GM10248 (cell line): ENCODE measurements at regions not wholly inside any gene's neighbourhood (a gene's known extent, or its start where the extent isn't known, plus 50 kb on each side); places are given as distances from the start of the nearest gene placed in this dataset.
"Not testable (repeated sequence)": the region's sequence is repeated elsewhere in the genome, so short reads cannot be mapped to it uniquely, and the experiment has no call there.

Source experiments
- CTCF ChIA-PET: fragments of 300-600 bp; sonication (Branson Sonifier 250); formaldehyde crosslinking; extraction: SDS; loops from one replicate; lab custom pipeline; 2021; ENCODE audit warnings: antibody characterized with exemption; lab: Yijun Ruan, JAX
- POLR2A ChIA-PET: fragments of 350-650 bp; sonication (Branson Sonifier 250); formaldehyde crosslinking; extraction: SDS; loops from one replicate; lab custom pipeline; 2020; ENCODE audit warnings: antibody characterized with exemption; lab: Yijun Ruan, JAX
- DNase-seq: peaks from one replicate; pipeline ENCODE4 v3.0.0; 2012; ENCODE audit errors: extremely low spot score
- CTCF ChIP-seq: IDR thresholded peaks from 2 replicates; pipeline ENCODE4 v1.5.1; 2012; ENCODE audit warnings: mild to moderate bottlenecking, low read depth; ENCODE audit errors: extremely low read depth, missing control alignments, control extremely low read depth

- DNase-seq, result no peak
- CTCF ChIA-PET, result no interaction called here
- POLR2A ChIA-PET, result no interaction called here
- no peak for TF ChIP-seq CTCF
Observed at GRCh38 chr5:109553846-109554245, 135.9 kb upstream of the MAN2A1 start.

DNA sequence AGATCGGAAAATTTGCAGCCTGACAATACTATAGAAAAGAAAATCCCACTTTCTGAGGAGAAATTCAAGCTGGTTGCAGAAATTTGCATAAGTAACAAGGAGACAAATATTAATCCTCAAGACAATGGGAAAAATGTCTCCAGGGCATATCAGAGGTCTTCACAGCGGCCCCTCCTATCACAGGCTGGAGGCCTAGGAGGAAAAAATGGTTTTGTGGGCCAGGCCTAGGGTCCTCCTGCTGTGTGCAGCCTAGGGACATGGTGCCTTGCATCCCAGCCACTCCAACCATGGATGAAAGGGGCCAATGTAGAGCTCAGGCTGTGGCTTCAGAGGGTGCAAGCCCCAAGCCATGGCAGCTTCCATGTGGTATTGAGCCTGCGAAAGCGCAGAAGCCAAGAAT lies 138.5 kb upstream of the MAN2A1 start:
- POLR2A ChIA-PET, DNase-seq, CTCF ChIA-PET: not testable (repeated sequence)

DNA sequence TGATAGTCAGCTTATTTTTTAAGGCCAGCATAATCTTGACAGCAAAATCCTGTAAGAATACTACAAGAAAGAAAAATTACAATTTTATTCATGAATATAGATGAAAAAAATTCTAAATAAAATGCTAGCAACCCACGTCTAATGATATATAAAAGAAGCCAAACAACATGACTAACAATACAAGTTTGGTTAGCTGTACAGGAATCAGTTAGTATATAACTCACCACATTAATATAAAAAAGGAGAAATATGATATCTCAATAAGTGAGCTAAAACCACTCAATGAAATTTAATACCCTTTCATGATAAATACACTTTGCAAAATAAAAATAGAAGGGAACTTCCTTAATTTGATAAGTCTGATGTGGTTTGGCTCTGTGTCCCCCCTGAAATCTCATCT lies 139.7 kb upstream of the MAN2A1 start:
- ChIA-PET POLR2A (no interaction called here), CTCF (no interaction called here)
- no peak for DNase-seq
- no peak for TF ChIP-seq CTCF

- POLR2A ChIA-PET, result no interaction called here
- no peak for DNase-seq
- TF ChIP-seq CTCF, result no peak
- CTCF ChIA-PET, result interaction anchor here (0.9 to 1.8 kb wide), 2 partner anchors 16 to 56 kb away, joined by 3 to 4 read pairs; no protein-coding TSS in a partner anchor
Observed at GRCh38 chr5:109546461-109546860, 136.7 kb upstream of the PJA2 start.

- CTCF ChIA-PET, result interaction anchor here (1.8 kb wide), 1 partner anchor 15 kb away, joined by 4 read pairs; no protein-coding TSS in a partner anchor
- DNase-seq, POLR2A ChIA-PET: not testable (repeated sequence)
Observed at GRCh38 chr5:109544873-109545272, 135.1 kb upstream of the PJA2 start.

DNA sequence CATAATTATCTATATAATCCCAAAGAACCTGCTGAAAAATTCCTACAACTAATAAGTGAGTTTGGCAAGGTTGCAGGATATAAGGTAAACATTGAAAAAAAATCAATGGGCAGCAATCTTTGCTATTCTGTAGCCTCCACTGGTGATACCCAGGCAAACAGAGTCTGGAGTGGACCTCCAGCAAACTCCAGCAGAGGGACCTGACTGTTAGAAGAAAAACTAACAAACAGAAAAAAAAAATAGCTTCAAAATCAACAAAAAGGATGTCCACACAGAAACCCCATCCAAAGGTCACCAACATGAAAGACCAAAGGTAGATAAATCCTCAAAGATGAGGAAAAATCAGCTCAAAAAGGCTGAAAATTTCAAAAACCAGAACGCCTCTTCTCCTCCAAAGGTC lies 128.9 kb upstream of the PJA2 start:
- CTCF ChIA-PET, result interaction anchor here (1.7 kb wide), 1 partner anchor 47 kb away, joined by 3 read pairs; no protein-coding TSS in a partner anchor

DNA sequence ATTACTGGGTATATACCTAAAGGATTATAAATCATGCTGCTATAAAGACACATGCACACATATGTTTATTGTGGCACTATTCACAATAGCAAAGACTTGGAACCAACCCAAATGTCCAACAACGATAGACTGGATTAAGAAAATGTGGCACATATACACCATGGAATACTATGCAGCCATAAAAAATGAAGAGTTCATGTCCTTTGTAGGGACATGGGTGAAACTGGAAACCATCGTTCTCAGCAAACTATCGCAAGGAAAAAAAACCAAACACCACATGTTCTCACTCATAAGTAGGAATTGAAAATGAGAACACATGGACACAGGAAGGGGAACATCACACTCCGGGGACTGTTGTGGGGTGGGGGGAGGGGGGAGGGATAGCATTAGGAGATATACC lies 125.3 kb upstream of the PJA2 start:
- POLR2A ChIA-PET, DNase-seq, CTCF ChIA-PET: not testable (repeated sequence)

More for the DNA sequence above, 128.9 kb upstream of the PJA2 start:
- POLR2A ChIA-PET, DNase-seq: not testable (repeated sequence)

DNA sequence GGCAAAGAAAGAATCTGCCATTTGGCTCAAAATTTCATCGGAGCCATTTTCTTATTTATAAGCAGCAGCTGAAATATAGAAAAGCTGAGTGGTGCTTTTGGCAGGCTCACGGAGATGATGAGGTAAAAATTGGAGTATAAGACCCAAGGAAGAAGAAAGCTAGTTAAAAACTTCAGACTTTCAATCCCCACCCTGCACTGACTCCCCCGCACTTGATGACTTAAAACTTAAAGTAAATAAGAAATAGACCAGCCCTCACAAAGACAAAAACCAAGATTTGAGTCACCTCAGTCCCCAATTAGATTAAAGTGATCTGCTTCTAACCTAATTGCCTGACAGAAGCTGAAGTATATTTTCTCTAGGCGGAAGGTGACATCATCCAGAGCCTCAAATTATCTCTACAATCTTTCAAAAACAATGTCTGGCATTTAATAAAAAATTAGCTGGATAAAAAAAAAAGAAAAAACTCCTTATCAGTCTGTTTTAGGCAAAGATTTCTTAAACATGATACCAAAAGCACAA lies 124.0 kb upstream of the PJA2 start:
- ChIA-PET POLR2A (no interaction called here), CTCF (interaction anchor here (1.4 kb wide), 1 partner anchor 10 kb away, joined by 3 read pairs; no protein-coding TSS in a partner anchor)
- TF ChIP-seq CTCF, result no peak
- no peak for DNase-seq

DNA sequence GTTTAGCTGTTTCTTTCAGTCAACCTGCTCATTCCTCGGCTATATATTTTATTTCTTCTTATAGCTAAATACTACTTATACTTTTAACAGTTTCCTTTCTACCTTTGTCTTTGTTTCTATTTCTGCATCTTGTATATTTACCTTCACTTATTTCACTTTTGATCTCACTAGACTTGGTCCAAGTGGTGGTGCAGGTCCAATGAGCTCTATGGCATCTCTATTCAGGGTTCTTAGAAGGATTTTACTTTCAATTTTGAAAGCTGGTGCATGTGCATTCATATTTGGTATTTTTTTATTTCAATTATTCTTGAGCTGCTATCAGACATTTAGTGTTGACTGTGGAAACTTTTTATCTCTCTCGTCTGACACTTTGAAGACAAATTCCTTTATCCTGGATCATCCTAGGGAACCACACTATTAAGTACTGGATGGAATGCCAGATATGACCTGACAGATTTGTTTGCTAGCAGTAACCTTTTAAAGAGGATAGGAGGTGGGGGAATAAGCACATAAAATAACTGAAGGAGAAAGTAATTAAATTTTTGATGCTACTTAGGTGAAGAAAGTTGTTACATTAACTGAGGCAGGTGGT lies 123.1 kb upstream of the PJA2 start:
- TF ChIP-seq CTCF, result no peak
- ChIA-PET CTCF (interaction anchor here (1.4 kb wide), 1 partner anchor 9 kb away, joined by 3 read pairs; no protein-coding TSS in a partner anchor), POLR2A (no interaction called here)

More for the DNA sequence above, 123.1 kb upstream of the PJA2 start:
- DNase-seq, result no peak
